CD4-positive, alpha-beta T cell treated with Interleukin-6 for 4 hours (primary cell): ENCODE measurements at regions not wholly inside any gene's neighbourhood (a gene's known extent, or its start where the extent isn't known, plus 50 kb on each side); places are given as distances from the start of the nearest gene placed in this dataset.

Source experiments
- DNase-seq: peaks from one replicate; pipeline ENCODE4 v3.0.0-alpha.2; 2020; ENCODE audit warnings: mixed read lengths

GRCh38 chr18:70429847-70430500, 141.1 kb downstream of the SOCS6 start:
- DNase-seq = no peak

GRCh38 chr18:70428439-70428838, 139.6 kb downstream of the SOCS6 start:
- DNase-seq = no peak

DNA sequence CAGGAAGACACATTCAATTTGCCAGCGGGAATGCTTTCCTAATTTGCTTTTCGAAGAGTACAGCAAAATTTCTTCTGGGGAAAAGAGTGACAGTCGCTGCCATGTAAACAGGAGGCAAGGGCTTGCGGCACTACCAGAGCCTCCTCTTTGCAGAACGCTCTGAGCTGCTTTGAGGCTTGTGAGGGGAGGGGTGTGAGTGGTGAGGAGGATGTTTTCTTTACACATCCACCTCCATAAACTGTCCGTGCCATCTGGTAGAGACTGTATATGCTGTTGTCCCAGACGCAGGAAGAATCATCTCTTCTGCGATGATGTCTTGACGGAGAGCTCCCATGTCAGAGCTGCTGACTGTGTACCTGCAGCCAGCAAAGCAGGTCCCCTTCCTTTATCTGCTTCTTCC, 138.0 kb downstream of the SOCS6 start:
- no peak for DNase-seq

GRCh38 chr18:70425236-70425635, 136.4 kb downstream of the SOCS6 start:
- no peak for DNase-seq

GRCh38 chr18:70423988-70424387, 135.1 kb downstream of the SOCS6 start:
- DNase-seq = no peak

DNA sequence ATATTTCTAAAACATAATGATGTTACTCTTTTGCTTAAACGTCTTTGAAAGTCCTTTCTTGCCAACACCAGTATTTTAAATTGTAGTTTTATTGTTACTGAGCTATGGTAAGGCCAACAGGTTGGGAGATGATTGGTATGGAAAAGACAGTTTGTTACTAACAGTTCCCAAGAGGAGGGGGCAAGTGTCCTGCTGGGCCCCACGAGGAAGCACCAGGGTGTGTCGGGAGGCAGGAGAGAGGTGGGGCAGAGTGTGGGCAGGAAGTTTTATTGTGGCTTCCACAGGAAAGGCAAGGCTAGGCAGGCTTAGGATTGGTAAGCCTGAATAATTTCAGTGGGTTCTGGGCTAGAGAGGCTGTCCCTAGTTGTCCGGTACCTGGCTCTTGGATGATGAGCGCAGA, 134.3 kb downstream of the SOCS6 start:
- DNase-seq = no peak

GRCh38 chr18:70422391-70422965, 133.6 kb downstream of the SOCS6 start:
- no peak for DNase-seq

- no peak for DNase-seq
Observed at GRCh38 chr18:70421471-70422390, 132.9 kb downstream of the SOCS6 start.

GRCh38 chr18:70420146-70420898, 131.5 kb downstream of the SOCS6 start:
- no peak for DNase-seq

- DNase-seq = no peak
Observed at GRCh38 chr18:70419526-70419925, 130.7 kb downstream of the SOCS6 start.

GRCh38 chr18:70418546-70419311, 129.9 kb downstream of the SOCS6 start:
- no peak for DNase-seq

GRCh38 chr18:70417847-70418246, 129.0 kb downstream of the SOCS6 start:
- DNase-seq = no peak

DNA sequence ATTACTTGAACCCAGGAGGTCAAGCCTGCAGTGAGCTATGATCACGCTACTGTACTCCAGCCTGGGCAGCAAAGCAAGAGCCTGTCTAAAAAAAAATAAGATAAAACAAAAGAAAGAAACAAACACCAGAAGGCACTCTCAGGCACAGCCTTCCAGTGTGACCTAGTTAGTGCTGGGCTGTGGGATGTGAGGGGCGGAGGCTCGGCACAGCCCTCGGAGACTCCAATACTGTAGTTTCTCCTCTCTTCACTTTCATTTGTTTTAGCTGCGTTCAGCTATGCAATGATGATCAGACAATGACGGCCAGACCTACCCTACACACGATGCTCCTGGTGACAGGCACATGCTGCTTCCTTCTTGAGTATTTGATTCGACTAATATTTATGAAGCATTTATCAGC, 127.7 kb downstream of the SOCS6 start:
- DNase-seq = no peak

DNA sequence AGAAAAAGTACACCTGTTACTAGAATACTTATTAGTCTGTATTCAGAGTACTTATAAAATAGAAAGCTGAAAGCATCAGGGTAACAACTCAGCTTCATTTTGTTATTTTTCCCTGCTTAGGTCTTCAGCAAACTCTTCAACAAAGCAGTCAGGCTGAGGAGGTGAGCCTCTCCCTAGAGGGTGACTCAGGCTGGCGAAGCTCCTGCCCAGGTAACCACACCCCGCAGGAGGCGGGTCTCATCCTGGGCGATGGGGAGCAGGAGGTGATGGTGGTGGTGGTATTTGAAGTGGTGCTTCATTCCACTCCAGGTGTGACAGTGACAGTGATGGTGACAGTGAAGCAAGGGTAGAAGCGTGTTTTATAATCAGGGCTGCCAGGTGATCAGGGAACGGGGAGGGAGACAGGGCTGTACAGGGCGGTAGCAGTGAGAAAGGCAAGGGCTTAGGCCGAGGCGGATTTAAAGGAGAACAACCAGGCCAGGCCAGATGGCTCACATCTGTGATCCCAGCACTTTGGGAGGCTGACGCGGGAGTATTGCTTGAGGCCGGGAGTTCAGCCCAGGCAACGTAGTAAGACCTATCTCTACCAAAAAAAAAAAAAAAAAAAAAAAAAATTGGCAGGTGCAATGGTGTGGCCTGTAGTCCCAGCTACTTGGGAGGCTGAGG, 127.1 kb downstream of the SOCS6 start:
- DNase-seq = no peak

- no peak for DNase-seq
Observed at GRCh38 chr18:70414315-70414900, 125.6 kb downstream of the SOCS6 start.

- no peak for DNase-seq
Observed at GRCh38 chr18:70413455-70413854, 124.6 kb downstream of the SOCS6 start.

- DNase-seq = no peak
Observed at GRCh38 chr18:70411876-70412435, 123.1 kb downstream of the SOCS6 start.

DNA sequence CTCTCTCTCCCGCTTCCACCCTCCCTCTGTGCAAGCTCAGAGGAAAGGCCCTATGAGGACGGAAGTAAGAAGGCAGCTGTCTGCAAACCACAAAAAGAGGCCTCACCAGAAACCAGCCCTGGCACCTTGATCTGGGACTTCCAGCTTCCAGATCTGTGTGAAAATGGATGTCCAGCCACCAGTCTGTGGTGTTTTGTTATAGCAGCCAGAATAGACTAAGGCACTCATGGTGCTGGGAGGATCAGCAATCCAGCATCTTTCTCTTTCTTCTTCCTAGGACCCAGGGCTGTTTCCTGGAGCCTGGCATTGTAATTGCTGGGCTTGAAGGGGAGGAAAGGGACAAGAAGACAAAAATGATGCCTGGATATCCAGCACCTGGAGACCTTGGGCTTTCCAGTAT, 122.5 kb downstream of the SOCS6 start:
- no peak for DNase-seq

- no peak for DNase-seq
Observed at GRCh38 chr18:70405052-70405451, 116.2 kb downstream of the SOCS6 start.

DNA sequence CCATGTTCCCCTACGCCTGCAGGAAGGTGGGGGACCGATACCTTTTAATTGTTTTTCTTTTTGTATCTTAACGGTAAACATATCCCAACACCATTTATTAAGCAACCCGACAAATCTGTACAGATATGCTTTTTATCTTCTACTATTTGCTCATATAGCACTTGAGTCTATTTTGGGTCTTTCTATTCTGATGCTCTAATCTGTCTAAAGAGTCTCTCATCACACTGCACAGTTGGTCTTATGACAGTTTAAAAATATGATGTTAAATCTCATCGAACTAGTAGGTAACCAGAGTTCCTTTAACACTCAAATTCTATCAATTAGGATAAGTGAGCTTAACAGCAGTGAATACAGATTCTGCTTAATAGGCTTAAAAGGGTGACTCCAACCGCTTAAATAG, 111.6 kb downstream of the SOCS6 start:
- DNase-seq = no peak

DNA sequence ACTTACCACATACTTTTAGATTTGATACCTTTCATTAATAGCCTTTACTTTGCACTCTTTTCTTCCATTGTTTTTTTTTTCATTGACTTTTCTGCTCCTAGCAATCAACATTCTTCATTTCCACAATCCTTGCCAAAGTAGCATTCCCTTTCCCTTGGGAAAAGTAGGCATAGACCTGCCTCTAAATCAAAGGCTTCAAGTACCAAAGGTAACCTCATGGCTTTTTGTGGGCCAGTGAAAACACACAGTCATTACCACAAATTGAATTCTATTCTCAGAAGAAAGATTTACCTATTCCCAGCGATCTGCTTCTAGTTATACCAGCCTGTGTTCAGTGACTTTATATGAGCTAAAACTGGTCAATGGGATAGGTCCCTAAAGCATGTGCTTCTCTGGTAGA, 109.2 kb downstream of the SOCS6 start:
- DNase-seq = no peak
